NOMO-1 treated with DMSO at 0.1 percent for 48 hours (cell line): ENCODE measurements at regions not wholly inside any gene's neighbourhood (a gene's known extent, or its start where the extent isn't known, plus 50 kb on each side); places are given as distances from the start of the nearest gene placed in this dataset.
"Not testable (repeated sequence)": the region's sequence is repeated elsewhere in the genome, so short reads cannot be mapped to it uniquely, and the experiment has no call there.

Source experiments
- DNase-seq: peaks from one replicate; lab custom pipeline; 2025; ENCODE audit not compliant: unreplicated experiment; lab: John Stamatoyannopoulos, UW

DNA sequence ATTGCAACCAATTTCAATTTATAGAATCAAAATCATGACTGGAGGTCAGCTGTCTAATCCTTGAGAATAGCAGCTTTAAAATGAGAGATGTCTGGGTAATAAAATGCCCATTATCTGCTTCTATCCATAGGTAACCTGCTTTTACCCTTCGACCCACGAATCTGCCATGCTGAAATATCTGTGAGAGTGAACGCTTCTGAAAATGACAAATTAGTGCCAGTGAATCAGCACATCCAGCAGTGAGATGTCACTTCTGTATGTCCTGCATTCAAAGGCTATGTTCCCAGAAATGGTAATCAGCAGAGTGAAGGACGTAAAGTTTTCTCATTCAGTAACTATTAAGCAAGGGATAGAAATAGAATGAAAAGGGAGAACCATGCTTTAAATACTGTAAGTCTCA, 532.4 kb upstream of the ITGA1 start:
- DNase-seq = no peak

DNA sequence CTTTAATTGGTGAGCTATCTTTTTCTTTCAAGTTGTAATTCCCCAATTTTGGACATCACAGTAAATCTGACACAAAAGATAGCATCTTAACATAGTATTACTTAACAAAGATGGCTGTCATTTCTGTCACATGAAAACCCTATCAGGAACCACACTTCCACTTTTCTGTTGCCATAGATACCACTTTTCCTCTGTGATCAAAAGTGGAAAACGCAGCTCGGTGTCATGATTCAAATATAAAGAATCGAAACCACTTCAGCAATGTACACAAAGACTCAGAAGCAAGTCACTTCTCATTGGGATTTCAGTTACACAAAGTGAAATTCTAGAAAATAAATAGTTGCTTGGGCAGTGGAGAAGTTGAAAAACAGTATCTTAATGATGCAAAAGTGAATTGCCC, 524.9 kb upstream of the ITGA1 start:
- no peak for DNase-seq

DNA sequence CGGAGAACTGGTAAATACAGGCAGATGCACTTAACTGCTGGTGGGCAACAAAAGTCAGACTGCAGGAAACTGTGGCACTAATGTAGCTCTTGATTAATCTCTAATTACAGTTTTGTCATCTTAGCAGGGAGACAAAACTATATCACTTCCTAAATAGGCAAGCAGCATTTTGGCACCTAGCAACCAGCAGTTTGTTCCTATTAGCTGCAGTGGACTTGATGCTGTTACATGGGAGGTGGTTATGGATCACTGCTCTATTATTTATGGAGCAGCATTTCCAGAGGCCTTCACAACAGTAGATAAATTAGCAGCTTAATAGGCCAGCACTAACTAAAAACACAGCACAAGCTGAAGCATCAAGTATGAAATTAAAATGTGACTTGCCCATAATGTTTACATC, 518.3 kb upstream of the ITGA1 start:
- no peak for DNase-seq

DNA sequence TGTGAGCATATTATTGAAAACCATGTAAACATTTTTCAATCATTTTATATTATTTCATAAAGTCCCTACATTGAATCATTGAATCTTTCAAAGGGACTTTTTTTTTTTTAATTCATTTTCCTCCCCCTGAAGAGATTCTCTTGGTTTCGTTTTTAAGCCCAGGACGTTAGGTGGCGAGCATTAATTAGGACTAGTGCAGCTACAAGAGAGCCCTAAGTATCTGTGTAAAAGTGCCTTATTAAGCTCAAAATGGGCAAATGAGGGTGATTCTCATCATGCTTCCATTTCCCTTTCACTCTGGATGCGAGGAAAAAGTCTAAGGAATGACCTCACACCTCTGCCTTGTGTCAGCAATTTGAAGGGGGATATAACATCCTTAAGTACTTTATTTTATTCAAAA, 517.9 kb upstream of the ITGA1 start:
- DNase-seq = no peak

- DNase-seq = no peak
Measured at GRCh38 chr5:52275639-52276038, 512.1 kb upstream of the ITGA1 start.

- DNase-seq = no peak
Measured at GRCh38 chr5:52277101-52277500, 510.6 kb upstream of the ITGA1 start.

DNA sequence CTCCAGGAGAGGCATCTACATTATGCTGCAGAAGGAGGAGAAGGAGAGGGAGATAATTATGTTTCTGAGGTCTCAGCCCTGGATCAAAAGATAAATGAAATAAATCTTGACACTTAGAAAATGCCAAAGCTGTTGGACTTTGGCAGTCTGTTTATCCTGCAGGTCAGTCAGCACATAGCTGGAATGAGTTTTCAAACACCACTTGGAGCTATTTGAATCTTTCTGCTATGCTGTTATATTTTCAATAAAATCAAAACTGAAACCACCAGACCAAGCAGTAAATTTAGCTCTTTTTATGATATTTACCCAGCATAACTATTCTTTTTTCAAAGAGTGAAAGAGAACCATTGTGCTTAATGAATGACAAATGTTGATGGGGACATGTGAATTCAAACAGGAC, 505.1 kb upstream of the ITGA1 start:
- no peak for DNase-seq

- no peak for DNase-seq
Measured at GRCh38 chr5:52283221-52283620, 504.5 kb upstream of the ITGA1 start.

DNA sequence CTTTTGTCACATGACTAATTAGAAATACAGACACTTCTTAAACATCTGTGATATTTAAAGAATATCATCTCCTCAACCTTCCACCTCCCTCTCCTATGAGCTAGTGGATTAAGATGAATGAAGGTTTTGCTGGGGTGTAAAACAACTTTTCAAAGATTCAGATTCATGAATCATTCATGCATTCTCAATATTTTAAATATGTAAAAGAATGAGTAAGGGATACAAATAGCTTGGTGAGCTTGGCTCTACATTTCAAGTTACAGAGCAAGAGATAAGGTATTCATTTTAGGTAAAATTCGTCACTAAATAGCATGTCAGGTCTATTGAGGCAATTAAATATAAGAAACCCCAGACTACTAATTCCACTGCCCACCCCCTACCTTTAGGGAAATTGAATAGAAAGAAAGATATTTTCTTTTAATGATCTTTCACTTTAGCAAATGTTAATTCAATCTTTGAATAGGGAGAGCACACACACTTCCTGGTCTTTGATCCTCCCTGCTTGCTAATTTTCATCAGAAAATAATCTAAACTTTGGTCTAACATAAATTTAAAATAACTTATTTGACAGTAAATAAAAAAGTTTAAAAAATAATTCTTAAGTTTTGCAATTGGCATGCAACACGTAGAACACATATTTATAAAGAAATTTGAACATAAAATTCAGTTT, 486.9 kb upstream of the ITGA1 start:
- DNase-seq = no peak

- DNase-seq = not testable (repeated sequence)
Measured at GRCh38 chr5:52304816-52305215, 482.9 kb upstream of the ITGA1 start.

DNA sequence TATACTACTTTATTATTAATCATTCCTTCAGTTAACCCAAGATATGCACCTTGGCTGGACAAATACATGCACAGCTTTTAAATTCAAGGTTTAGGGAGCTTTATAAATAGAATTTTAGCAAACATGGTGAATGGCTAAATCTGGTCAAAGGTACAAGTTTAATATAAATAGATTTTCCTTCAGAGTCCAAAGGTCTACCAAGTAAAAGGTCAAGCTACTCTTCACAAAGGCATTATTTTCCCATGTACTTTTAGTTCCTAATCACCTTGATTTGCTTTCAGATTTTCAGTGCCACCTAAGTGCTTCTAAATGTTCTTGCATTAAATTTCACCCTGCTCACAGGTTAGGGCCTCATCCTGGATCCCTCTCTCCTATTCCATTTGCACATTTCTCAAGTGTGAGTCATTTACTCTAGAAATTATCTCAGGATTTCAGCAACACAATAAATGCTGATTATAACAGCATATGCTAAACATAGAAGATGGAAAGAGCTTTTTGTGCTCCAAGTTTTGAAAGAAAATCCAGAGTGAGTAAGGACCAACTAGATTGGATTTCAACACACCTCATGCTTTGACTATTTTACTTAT, 459.4 kb upstream of the ITGA1 start:
- DNase-seq = no peak

GRCh38 chr5:52331725-52332124, 456.0 kb upstream of the ITGA1 start:
- no peak for DNase-seq

DNA sequence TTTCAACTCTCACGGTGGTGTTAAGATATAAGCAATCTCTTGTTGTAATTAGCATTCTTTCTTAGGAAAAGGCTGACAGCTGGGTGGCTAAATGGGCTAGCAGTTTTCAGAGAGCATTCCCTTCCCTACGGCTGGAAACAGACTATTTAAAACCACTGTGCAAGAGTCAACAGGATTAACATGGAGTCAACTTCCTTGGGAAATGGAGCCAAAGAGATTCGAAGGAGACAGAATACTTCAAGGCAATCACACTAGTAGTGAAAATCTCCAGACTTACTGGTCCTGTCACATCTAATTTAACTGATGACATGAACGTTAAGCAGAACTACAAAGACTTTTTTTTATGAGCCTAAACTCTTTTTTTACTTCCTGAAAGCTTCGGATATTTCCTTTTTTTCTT, 453.3 kb upstream of the ITGA1 start:
- no peak for DNase-seq

DNA sequence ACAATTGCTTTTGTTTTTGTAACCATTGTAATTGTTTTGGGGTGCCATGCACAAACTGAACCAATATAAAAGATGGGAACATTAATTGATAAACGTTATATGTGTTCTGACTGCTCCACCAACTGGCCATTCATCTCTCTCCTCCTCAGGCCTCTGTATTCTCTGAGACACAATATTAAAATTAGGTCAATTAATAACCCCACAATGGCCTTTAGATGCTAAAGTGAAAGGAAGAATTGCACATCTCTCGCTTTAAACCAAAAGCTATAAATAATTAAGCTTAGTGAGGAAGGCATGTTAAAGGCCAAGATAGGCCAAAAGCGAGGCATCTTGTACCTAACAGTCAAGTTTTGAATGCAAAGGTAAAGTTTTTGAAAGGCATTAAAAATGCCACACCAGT, 448.4 kb upstream of the ITGA1 start:
- no peak for DNase-seq

DNA sequence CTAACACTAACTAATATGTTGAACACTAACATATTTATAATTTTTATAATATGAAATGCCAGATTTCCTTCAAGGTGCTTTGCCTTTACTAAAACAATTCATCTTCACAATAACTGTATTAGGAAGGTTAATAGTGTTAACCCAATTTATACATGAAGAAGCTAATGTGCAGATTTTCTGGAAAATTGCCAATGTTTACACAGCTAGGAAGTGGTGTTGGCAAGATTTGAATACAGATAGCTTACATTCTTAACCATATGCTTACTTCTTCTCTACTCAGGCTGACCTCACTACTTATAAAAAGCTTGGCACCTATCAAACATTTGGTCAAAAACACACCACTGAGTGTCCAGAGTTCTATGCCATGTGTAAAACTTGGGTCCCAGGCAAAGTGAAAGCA, 445.4 kb upstream of the ITGA1 start:
- DNase-seq = no peak

DNA sequence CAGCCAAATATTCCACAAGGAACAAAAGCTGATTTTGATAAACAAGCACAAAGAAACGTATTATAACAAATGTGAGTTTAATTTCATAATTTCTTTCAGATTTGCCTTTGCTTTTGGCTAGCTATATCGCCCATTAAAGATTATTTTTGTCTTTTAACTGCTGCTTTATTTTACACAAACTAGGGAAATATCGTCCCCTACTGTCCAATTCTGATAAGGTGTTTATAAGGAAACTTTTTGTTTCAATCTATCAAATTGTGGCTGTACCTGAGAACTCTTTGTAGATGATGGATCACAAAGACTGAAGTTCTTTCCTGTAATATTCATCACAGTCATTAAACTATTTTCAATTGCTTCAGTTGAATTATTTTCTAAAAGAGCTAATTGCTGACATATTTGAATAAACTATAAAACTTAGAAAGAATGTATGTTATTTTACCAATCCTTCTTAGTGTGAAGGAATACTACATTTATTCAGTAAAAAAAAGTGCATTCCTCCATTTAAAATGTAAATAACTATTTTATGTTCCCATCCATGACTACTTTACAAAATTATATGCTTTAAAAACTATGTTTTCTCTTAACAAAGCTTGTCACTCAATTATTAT, 431.3 kb upstream of the ITGA1 start:
- no peak for DNase-seq

DNA sequence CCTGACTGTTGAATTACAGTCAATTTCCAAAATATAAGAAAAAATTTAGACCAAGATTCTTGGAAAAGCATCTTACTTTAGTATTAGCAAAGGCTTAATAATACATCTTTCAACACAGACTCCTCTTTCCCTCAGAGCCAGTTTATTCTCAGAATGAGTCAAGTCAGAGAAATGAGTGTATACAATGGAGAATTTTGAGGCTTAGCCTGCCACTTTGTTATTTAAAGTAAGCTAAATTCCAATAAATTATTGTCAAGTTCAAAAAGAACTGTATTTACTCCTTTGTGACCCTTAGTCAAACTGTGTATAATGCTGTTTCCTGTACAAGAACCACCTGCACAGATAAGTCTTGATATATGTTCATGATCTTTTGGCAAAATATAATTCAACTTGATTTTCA, 428.5 kb upstream of the ITGA1 start:
- no peak for DNase-seq

- DNase-seq = no peak
Measured at GRCh38 chr5:52360985-52361384, 426.7 kb upstream of the ITGA1 start.

GRCh38 chr5:52374286-52374685, 413.4 kb upstream of the ITGA1 start:
- no peak for DNase-seq

DNA sequence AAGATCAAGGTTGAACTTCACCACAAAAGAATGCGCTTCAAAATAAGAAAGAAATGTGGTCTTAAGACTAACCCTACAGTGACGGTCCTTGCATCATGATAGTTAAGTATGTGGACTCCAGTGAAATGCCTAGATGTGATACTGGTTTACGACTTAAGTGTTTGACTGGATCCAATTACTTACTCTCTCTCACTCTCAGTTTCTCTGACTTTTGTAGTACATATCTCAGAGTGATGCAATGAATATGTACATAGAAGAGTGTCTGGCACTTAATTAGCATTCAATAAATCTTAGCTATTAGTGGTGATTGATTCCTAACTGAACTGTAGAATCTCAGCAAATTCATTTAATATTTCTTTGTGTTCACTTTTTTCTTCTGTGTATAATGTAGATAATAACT, 411.7 kb upstream of the ITGA1 start:
- no peak for DNase-seq

DNA sequence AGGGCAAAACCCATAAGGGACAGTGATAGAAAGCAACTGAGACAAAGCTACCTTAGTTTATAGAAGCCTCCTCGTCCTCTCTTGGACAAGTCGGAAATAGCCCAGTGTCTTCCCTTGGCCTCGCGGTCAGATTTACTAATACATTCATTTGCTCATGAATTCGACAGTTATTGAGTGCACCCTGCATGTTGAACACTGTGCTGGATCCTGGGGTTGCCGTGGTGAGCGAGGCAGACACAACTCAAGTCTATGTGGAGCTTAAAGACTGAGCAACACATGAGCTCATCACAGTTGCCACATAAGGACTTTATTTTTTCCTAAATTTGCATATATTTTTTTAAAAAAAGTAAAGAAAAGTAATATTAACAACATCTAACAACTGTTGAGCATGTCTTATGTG, 411.1 kb upstream of the ITGA1 start:
- DNase-seq = no peak

DNA sequence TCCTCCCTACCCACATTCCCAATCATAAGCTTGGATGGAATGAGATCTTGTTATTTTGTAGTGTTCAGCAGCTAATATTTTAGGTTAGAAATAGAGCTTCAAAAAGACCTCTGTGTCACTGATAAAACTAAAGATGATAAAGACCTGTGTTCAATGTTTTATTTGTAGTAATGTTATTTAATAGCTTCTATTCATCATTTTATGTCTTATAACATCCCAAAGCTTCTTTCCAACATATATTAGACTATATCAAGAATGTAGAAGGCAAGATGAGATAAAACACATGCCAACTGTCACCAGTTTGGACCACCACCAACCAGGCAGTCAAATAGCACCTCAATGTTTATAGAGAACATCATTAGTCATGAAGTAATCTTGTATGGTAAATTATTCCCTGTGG, 409.5 kb upstream of the ITGA1 start:
- DNase-seq = no peak

DNA sequence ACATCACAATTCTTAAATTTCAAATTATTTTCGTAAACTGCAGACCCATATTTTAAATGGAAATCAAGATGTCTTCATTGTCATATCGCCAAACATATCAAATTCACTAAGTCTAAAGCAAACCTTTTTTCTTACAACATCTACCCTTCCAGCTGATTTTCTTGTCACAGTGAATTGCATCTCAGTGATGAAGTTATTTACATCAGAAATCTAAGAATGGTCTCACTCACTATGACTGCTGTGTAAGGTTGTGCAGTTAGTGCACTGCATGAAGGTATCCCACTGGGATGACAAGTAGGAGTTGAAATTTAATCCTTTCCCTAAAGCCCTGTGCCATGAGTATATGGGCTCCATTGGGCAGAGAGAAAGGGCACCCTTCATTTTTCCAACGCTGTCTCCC, 399.4 kb upstream of the ITGA1 start:
- DNase-seq = no peak
